HG03354 (cell line): ENCODE measurements at regions not wholly inside any gene's neighbourhood (a gene's known extent, or its start where the extent isn't known, plus 50 kb on each side); places are given as distances from the start of the nearest gene placed in this dataset.

Source experiments
- ATAC-seq: cut with Tn5 transposase; IDR thresholded peaks from one replicate; pipeline ENCODE4 v1.9.1; 2021; ENCODE audit warnings: mild to moderate bottlenecking; ENCODE audit not compliant: unreplicated experiment, poor library complexity, severe bottlenecking

- no peak for ATAC-seq
Measured at GRCh38 chr2:174670446-174670845, 72.8 kb upstream of the WIPF1 start.

- no peak for ATAC-seq
Measured at GRCh38 chr2:174669336-174669735, 71.7 kb upstream of the WIPF1 start.

- no peak for ATAC-seq
Measured at GRCh38 chr2:174668075-174668474, 70.5 kb upstream of the WIPF1 start.

- no peak for ATAC-seq
Measured at GRCh38 chr2:174667250-174667860, 69.8 kb upstream of the WIPF1 start.

DNA sequence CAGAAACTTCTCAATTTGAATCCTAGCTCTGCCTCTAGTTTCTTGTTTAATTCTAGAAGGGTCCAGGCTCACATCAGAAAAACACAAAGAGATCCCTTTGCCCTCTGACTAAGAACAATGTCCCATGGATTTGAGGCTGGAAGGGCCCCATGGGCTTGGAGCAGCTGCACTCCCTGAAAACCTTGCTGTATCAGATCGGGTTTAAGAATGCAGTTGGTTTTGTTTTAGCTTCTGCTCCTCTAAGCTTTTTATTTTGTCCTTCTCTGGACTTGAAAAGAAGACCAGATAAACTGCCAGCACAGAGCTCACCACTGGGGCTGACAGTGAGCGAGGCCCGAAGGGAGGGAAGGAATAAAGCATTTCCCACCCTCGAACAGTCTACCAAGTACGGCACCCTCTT is 69.2 kb upstream of the WIPF1 start:
- no peak for ATAC-seq

- ATAC-seq = no peak
Measured at GRCh38 chr2:174666312-174666711, 68.7 kb upstream of the WIPF1 start.

DNA sequence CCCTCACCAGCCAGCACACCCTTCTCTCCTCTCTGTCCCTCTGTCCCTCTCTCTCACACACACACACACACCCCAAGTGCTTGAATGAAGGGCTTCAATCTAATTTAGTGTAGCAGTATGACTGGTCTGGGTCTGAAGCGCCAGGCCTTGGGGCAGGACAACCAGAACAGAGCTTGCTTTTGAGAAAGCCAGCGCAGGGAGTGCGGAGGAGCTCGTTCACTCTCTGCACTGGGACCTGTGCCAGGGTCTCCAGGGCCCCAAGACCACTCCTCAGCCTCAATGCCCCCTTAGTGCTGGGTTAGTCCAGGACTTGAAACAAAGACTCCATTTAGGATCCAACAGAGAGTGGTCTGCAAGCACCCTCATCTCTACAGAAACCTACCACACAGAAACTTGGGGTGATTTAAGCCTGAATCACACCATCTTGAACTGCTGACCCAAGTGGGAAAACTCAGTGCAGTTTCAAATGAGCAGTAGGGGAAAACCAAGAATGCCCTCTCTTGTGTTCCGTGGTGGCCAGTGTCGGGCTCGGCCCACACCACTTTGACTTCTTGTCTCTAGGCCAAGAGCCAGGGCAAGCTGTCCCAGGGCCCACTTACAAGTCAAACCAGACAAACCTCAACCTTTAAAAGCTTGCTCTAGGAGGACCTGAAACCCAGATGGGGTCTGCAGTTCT is 66.6 kb upstream of the WIPF1 start:
- no peak for ATAC-seq

DNA sequence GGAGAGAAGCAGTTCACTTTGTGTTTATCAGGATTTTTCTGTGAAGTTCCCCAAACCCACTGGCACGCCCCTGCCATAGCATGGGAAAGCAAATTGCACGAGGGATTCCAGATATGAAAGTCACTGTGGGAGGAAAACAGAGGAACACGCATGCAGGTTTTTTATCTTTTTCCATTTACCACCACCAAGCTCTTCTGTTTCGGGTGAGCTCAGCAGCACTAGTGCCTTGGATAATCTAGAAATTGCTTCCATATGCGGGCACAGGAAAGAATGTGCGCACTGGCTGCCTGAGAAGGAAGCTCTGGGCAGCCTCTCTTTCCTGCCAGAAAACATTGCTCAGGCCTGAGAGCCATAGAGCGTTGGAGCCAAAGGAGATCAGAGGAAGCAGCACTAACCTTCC is 65.9 kb upstream of the WIPF1 start:
- no peak for ATAC-seq

- no peak for ATAC-seq
Measured at GRCh38 chr2:174662859-174663258, 65.3 kb upstream of the WIPF1 start.

DNA sequence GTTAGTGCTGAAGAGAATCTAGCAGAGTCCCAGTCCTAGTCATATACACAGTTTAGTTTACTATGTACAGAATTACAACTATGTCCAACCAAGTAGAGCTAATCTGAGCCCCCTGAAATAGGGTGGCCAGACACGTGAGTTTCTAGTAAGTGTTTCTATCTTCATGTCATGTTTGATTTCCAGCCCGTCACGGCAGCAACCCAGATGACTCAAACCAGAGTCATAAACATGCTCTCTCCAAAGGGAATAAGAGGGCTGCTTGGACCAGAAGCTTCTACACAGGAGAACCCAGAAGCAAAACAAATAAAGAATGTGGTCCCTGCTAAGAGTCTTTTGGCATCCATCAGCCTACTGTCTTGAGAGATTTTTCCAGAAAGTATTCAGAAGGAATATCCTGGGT is 64.9 kb upstream of the WIPF1 start:
- no peak for ATAC-seq

GRCh38 chr2:174660984-174661675 is 63.5 kb upstream of the WIPF1 start:
- ATAC-seq = no peak

- ATAC-seq = no peak
Measured at GRCh38 chr2:174659069-174659900, 61.7 kb upstream of the WIPF1 start.

- no peak for ATAC-seq
Measured at GRCh38 chr2:174656676-174657176, 59.1 kb upstream of the WIPF1 start.

- ATAC-seq = no peak
Measured at GRCh38 chr2:174656035-174656434, 58.4 kb upstream of the WIPF1 start.

DNA sequence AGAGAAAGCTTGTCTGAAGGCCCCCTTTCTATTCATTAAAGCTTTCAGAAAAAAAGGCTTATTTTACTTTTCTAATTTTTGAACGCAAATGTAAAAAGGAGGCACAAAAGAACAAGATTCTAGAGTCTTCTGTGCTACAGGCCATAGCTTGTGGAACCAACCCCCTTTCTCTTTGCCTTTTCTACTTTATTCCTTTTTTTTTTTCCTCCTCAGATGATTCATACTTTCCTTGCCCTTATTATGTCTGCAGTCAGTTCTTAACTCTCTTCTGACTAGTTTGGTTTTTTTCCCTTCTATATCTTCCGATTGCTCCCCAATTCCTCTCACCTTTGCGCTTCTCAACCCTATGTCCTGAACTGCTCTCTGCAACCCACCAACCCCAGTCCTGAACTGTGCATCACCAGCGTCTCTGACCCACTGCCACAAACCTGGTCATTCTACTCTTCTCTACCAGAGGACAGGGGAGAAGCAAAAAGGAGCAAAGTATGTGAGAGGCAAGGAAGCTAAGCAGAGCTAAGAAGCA is 56.9 kb upstream of the WIPF1 start:
- no peak for ATAC-seq

GRCh38 chr2:174648896-174649295 is 51.3 kb upstream of the WIPF1 start:
- no peak for ATAC-seq
